ENCODE measurements at regions not wholly inside any gene's neighbourhood (a gene's known extent, or its start where the extent isn't known, plus 50 kb on each side); places are given as distances from the start of the nearest gene placed in this dataset.

GRCh38 chr11:64490562-64491216, 65.1 kb upstream of the SLC22A11 start:
- H2AFZ ChIP-seq (ENCODE audit: low read length), result no peak overlapping the region
- no peaks in the 10 kb centered on the region for H4K20me1 ChIP-seq (ENCODE audit: insufficient read depth, low read length)
- no peaks in the 10 kb centered on the region for H3K79me2 ChIP-seq (ENCODE audit: insufficient read depth, low read length)
- H3F3A ChIP-seq (ENCODE audit: insufficient read depth, low read length), result no peaks in the 10 kb centered on the region
- H3K36me3 ChIP-seq (ENCODE audit: insufficient read depth, low read length), result no peaks in the 10 kb centered on the region
- no peak overlapping the region for H3K4me2 ChIP-seq (ENCODE audit: low read length)
- H3K4me1 ChIP-seq (ENCODE audit: insufficient read depth, low read length, severe bottlenecking), result no peaks in the 10 kb centered on the region
- no peaks in the 10 kb centered on the region for H3K9me3 ChIP-seq (ENCODE audit: low read length)
- TF ChIP-seq CTCF (IDR thresholded peaks at IDR 0.05; ENCODE audit: low read length), result no peak
- no peak for TF ChIP-seq EZH2 (IDR thresholded peaks at IDR 0.05; ENCODE audit: borderline replicate concordance, low read length)
- H3K9ac ChIP-seq (ENCODE audit: low read length), result no peak overlapping the region
- H3K4me3 ChIP-seq (ENCODE audit: low read depth, low read length, poor library complexity, severe bottlenecking), result no peak overlapping the region
- no peaks in the 10 kb centered on the region for H3K27me3 ChIP-seq (ENCODE audit: insufficient read depth, low read length)
- H3K27ac ChIP-seq (ENCODE audit: low read depth, low read length, poor library complexity, severe bottlenecking), result no peak overlapping the region
- no peaks in the 10 kb centered on the region for H3K9me2 ChIP-seq (ENCODE audit: low read depth, low read length)

GRCh38 chr11:64492561-64492960, 63.2 kb upstream of the SLC22A11 start:
- Histone ChIP-seq H3K9me2 (ENCODE audit: low read depth, low read length) (no peaks in the 10 kb centered on the region), H3K4me3 (ENCODE audit: low read depth, low read length, poor library complexity, severe bottlenecking) (no peak overlapping the region), H3K9ac (ENCODE audit: low read length) (no peak overlapping the region), H4K20me1 (ENCODE audit: insufficient read depth, low read length) (no peaks in the 10 kb centered on the region), H3K27me3 (ENCODE audit: insufficient read depth, low read length) (no peaks in the 10 kb centered on the region), H3K4me1 (ENCODE audit: insufficient read depth, low read length, severe bottlenecking) (no peaks in the 10 kb centered on the region), H2AFZ (ENCODE audit: low read length) (no peak overlapping the region), H3K4me2 (ENCODE audit: low read length) (no peak overlapping the region), H3K79me2 (ENCODE audit: insufficient read depth, low read length) (no peaks in the 10 kb centered on the region), H3K9me3 (ENCODE audit: low read length) (no peaks in the 10 kb centered on the region), H3K36me3 (ENCODE audit: insufficient read depth, low read length) (no peaks in the 10 kb centered on the region), H3K27ac (ENCODE audit: low read depth, low read length, poor library complexity, severe bottlenecking) (no peak overlapping the region), H3F3A (ENCODE audit: insufficient read depth, low read length) (no peaks in the 10 kb centered on the region)
- no peak for TF ChIP-seq EZH2 (IDR thresholded peaks at IDR 0.05; ENCODE audit: borderline replicate concordance, low read length)
- TF ChIP-seq CTCF (IDR thresholded peaks at IDR 0.05; ENCODE audit: low read length), result no peak

- no peaks in the 10 kb centered on the region for H3K9me2 ChIP-seq (ENCODE audit: low read depth, low read length)
- H3K79me2 ChIP-seq (ENCODE audit: insufficient read depth, low read length), result no peaks in the 10 kb centered on the region
- H3K4me2 ChIP-seq (ENCODE audit: low read length), result no peak overlapping the region
- no peaks in the 10 kb centered on the region for H3K36me3 ChIP-seq (ENCODE audit: insufficient read depth, low read length)
- H3K4me3 ChIP-seq (ENCODE audit: low read depth, low read length, poor library complexity, severe bottlenecking), result no peak overlapping the region
- H3K9me3 ChIP-seq (ENCODE audit: low read length), result no peaks in the 10 kb centered on the region
- TF ChIP-seq CTCF (IDR thresholded peaks at IDR 0.05; ENCODE audit: low read length), result no peak
- no peak for TF ChIP-seq EZH2 (IDR thresholded peaks at IDR 0.05; ENCODE audit: borderline replicate concordance, low read length)
- no peaks in the 10 kb centered on the region for H3K4me1 ChIP-seq (ENCODE audit: insufficient read depth, low read length, severe bottlenecking)
- no peak overlapping the region for H2AFZ ChIP-seq (ENCODE audit: low read length)
- no peak overlapping the region for H3K9ac ChIP-seq (ENCODE audit: low read length)
- H4K20me1 ChIP-seq (ENCODE audit: insufficient read depth, low read length), result no peaks in the 10 kb centered on the region
- H3K27me3 ChIP-seq (ENCODE audit: insufficient read depth, low read length), result no peaks in the 10 kb centered on the region; the same call in 1 of the 2 replicates
- no peak overlapping the region for H3K27ac ChIP-seq (ENCODE audit: low read depth, low read length, poor library complexity, severe bottlenecking)
- H3F3A ChIP-seq (ENCODE audit: insufficient read depth, low read length), result no peaks in the 10 kb centered on the region
Observed at GRCh38 chr11:64498136-64498535, 57.6 kb upstream of the SLC22A11 start.
